MM.1S (cell line): ENCODE measurements at regions not wholly inside any gene's neighbourhood (a gene's known extent, or its start where the extent isn't known, plus 50 kb on each side); places are given as distances from the start of the nearest gene placed in this dataset.

ENCODE experiments used
- CTCF ChIP-seq: fragments of 300-600 bp; sonication (generic); IDR thresholded peaks from 2 replicates; pipeline ENCODE4 v1.5.1; 2016; ENCODE audit warnings: antibody characterized with exemption, low read length, mixed read lengths
- EZH2 ChIP-seq: fragments of 300-600 bp; sonication (generic); optimal IDR thresholded peaks from 2 replicates; pipeline ENCODE3; 2017; ENCODE audit warnings: low read depth, mild to moderate bottlenecking, antibody characterized with exemption, low read length, mixed read lengths
- EZH2phosphoT487 ChIP-seq: fragments of 300-600 bp; sonication (generic); IDR thresholded peaks from 2 replicates; pipeline ENCODE4 v1.6.1; 2018; ENCODE audit warnings: antibody characterized with exemption, low read length

GRCh38 chr13:34756572-34756971 lies 185.5 kb upstream of the NBEA start:
- TF ChIP-seq CTCF (no peak), EZH2phosphoT487 (no peak), EZH2 (no peak)
